Right atrium auricular region (tissue), 2 donors: ENCODE measurements at regions not wholly inside any gene's neighbourhood (a gene's known extent, or its start where the extent isn't known, plus 50 kb on each side); places are given as distances from the start of the nearest gene placed in this dataset.

Experiments
- DNase-seq: peaks from one replicate; pipeline ENCODE4 v3.0.0-alpha.2; 2019; ENCODE audit warnings: low spot score
- H3K27ac ChIP-seq, 2 donors: fragments of 200-600 bp; sonication (generic); 1 replicate in 1 of 2; 2 replicates in 1 of 2; pipeline ENCODE4 v1.5.1; 2016 to 2019
- H3K27me3 ChIP-seq, 2 donors: fragments of 200-600 bp; sonication (generic); one replicate each; pipeline versions ENCODE4 v1.5.1 to v1.6.0; 2017 to 2019
- H3K36me3 ChIP-seq: fragments of 200-600 bp; sonication (generic); one replicate; pipeline ENCODE4 v1.5.1; 2016
- H3K4me1 ChIP-seq, 2 donors: fragments of 200-600 bp; sonication (generic); one replicate each; pipeline versions ENCODE4 v1.5.1 to v1.6.0; 2017 to 2019
- H3K4me3 ChIP-seq, 2 donors: fragments of 200-600 bp; sonication (generic); 1 replicate in 1 of 2; 2 replicates in 1 of 2; pipeline ENCODE4 v1.5.1; 2017 to 2019; ENCODE audit warnings: mild to moderate bottlenecking in 1 of 2, moderate library complexity in 1 of 2
- H3K9me3 ChIP-seq, 2 donors: fragments of 200-600 bp; sonication (generic); one replicate each; pipeline ENCODE4 v1.5.1; 2019
- CTCF ChIP-seq, 2 donors: fragments of 200-600 bp; sonication (generic); IDR thresholded peaks; one replicate each; pipeline ENCODE4 v1.5.1; 2019; ENCODE audit warnings: antibody characterized with exemption in 2 of 2

- H3K27ac ChIP-seq = no peak overlapping the region
- no peak for TF ChIP-seq CTCF (IDR thresholded peaks at IDR 0.05)
- H3K4me3 ChIP-seq = no peak overlapping the region
- no peaks in the 10 kb centered on the region for H3K36me3 ChIP-seq
- no peaks in the 10 kb centered on the region for H3K4me1 ChIP-seq
- no peaks in the 10 kb centered on the region for H3K27me3 ChIP-seq
- DNase-seq = no peak
- no peaks in the 10 kb centered on the region for H3K9me3 ChIP-seq
Measured at GRCh38 chr4:8773124-8773931, 98.3 kb downstream of the HMX1 start.

GRCh38 chr4:8772499-8773123, 99.0 kb downstream of the HMX1 start:
- Histone ChIP-seq H3K27ac (no peak overlapping the region), H3K4me1 (no peaks in the 10 kb centered on the region), H3K9me3 (no peaks in the 10 kb centered on the region), H3K36me3 (no peaks in the 10 kb centered on the region), H3K4me3 (no peak overlapping the region), H3K27me3 (no peaks in the 10 kb centered on the region)
- no peak for TF ChIP-seq CTCF (IDR thresholded peaks at IDR 0.05)
- no peak for DNase-seq

GRCh38 chr4:8771666-8772065, 100.0 kb downstream of the HMX1 start:
- Histone ChIP-seq H3K4me3 (no peak overlapping the region), H3K36me3 (no peaks in the 10 kb centered on the region), H3K9me3 (no peaks in the 10 kb centered on the region), H3K4me1 (no peaks in the 10 kb centered on the region), H3K27me3 (no peaks in the 10 kb centered on the region), H3K27ac (no peak overlapping the region)
- no peak for TF ChIP-seq CTCF (IDR thresholded peaks at IDR 0.05)
- DNase-seq = no peak

GRCh38 chr4:8771258-8771590, 100.4 kb downstream of the HMX1 start:
- Histone ChIP-seq H3K9me3 (no peaks in the 10 kb centered on the region), H3K27me3 (no peaks in the 10 kb centered on the region), H3K36me3 (no peaks in the 10 kb centered on the region), H3K4me3 (no peak overlapping the region), H3K4me1 (no peaks in the 10 kb centered on the region), H3K27ac (no peak overlapping the region)
- no peak for TF ChIP-seq CTCF (IDR thresholded peaks at IDR 0.05)
- DNase-seq = no peak

GRCh38 chr4:8770518-8771257, 101.0 kb downstream of the HMX1 start:
- Histone ChIP-seq H3K27ac (no peak overlapping the region), H3K4me3 (no peak overlapping the region), H3K4me1 (no peaks in the 10 kb centered on the region), H3K27me3 (no peaks in the 10 kb centered on the region), H3K36me3 (no peaks in the 10 kb centered on the region), H3K9me3 (no peaks in the 10 kb centered on the region)
- DNase-seq = no peak
- no peak for TF ChIP-seq CTCF (IDR thresholded peaks at IDR 0.05)
